Epithelial cell of proximal tubule (primary cell): ENCODE measurements at regions not wholly inside any gene's neighbourhood (a gene's known extent, or its start where the extent isn't known, plus 50 kb on each side); places are given as distances from the start of the nearest gene placed in this dataset.

Experiments used
- DNase-seq: peaks from one replicate; pipeline ENCODE4 v3.0.0-alpha.2; 2011; ENCODE audit warnings: low read depth
- H3K4me3 ChIP-seq: 2 replicates; pipeline ENCODE4 v1.5.1; 2011; ENCODE audit warnings: low read depth, mild to moderate bottlenecking, low read length
- CTCF ChIP-seq: conservative IDR thresholded peaks from 2 replicates; pipeline ENCODE4 v1.5.1; 2012; ENCODE audit warnings: low read depth, mild to moderate bottlenecking, low read length

- no peak for DNase-seq
- no peak overlapping the region for H3K4me3 ChIP-seq
- no peak for TF ChIP-seq CTCF
These were observed 259.0 kb downstream of the FOXD2 start for GRCh38 chr1:47696737-47697441.

- no peak for DNase-seq
- no peak overlapping the region for H3K4me3 ChIP-seq
- TF ChIP-seq CTCF = no peak
These were observed 259.9 kb downstream of the FOXD2 start for GRCh38 chr1:47697616-47698335.

- TF ChIP-seq CTCF = no peak
- no peak overlapping the region for H3K4me3 ChIP-seq
- DNase-seq = no peak
These were observed 261.8 kb downstream of the FOXD2 start for GRCh38 chr1:47699492-47700235.

GRCh38 chr1:47701283-47701682 is 263.4 kb downstream of the FOXD2 start:
- no peak for DNase-seq
- TF ChIP-seq CTCF = no peak
- no peak overlapping the region for H3K4me3 ChIP-seq

- H3K4me3 ChIP-seq = no peak overlapping the region
- DNase-seq = no peak
- TF ChIP-seq CTCF = no peak
These were observed 264.1 kb downstream of the FOXD2 start for GRCh38 chr1:47701741-47702515.

- no peak for TF ChIP-seq CTCF
- H3K4me3 ChIP-seq = no peak overlapping the region
- no peak for DNase-seq
These were observed 265.4 kb downstream of the FOXD2 start for GRCh38 chr1:47703156-47703825.
